ENCODE measurements at regions not wholly inside any gene's neighbourhood (a gene's known extent, or its start where the extent isn't known, plus 50 kb on each side); places are given as distances from the start of the nearest gene placed in this dataset.
A peak's percentile ranks its signal among the peaks of the same experiment; 100 is the strongest.
"Not testable (repeated sequence)": the region's sequence is repeated elsewhere in the genome, so short reads cannot be mapped to it uniquely, and the experiment has no call there.

DNA sequence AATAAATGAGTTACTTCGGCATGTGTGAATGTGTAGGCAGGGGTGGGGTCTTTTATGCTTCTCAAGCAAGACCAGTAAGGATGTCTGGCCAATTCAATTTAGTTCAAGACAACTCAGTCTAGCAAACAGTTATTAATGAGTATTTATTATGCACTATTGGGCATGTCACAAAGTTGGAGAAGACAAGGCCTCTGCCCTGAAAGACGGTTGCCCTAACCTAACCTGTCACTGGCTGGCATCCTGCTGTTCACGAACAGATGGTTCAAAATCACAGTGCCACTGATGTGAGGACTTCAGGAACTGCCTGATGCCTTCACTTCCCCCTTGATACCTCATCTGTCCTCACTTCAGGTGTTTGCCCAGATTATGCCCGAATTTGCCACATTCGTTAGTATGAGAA lies 217.8 kb downstream of the SOX2 start:
- DNase-seq (ENCODE audit: insufficient read length, low spot score) (no peak), FAIRE-seq (no peak)
- no peak for TF ChIP-seq POLR2A (IDR thresholded peaks at IDR 0.05; ENCODE audit: low read depth, low read length)

- no peak for TF ChIP-seq SPI1 (IDR thresholded peaks at IDR 0.05; ENCODE audit: low read depth, low read length)
- TF ChIP-seq POLR2AphosphoS5 (IDR thresholded peaks at IDR 0.05; ENCODE audit: low read depth, low read length): no peak
- no peak for TF ChIP-seq POU2F2 (IDR thresholded peaks at IDR 0.05; ENCODE audit: low read depth, low read length)
- TF ChIP-seq PAX5 (IDR thresholded peaks at IDR 0.05; ENCODE audit: insufficient read depth, low read length, severe bottlenecking): no peak
- TF ChIP-seq TAF1 (IDR thresholded peaks at IDR 0.05; ENCODE audit: low read depth, low read length): no peak
- TF ChIP-seq POLR2A (IDR thresholded peaks at IDR 0.05; ENCODE audit: low read depth, low read length): no peak
- FAIRE-seq (no peak), DNase-seq (ENCODE audit: insufficient read length, low spot score) (no peak)
These were observed 218.4 kb downstream of the SOX2 start for GRCh38 chr3:181930105-181930504.

DNA sequence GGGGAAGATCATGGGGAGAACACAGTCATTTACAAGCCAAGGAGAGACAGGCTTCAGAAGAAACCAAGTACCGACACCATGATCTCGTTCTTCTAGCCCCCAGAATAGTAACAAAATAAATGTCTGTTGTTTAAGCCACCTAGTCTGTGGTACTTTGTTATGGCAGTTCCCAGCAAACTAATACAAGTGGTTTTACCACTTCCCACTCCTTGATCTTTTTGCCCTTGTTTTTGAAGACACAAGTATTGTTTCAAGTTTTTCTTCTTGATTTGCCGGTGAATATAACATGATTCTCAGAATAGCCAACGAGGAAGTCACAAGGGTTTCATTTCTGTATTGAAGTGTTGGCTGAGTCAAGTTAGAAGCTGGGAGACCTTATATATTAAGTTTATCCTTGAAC lies 220.3 kb downstream of the SOX2 start:
- TF ChIP-seq TAF1 (IDR thresholded peaks at IDR 0.05; ENCODE audit: low read depth, low read length): no peak
- no peak for TF ChIP-seq POU2F2 (IDR thresholded peaks at IDR 0.05; ENCODE audit: low read depth, low read length)
- peak; percentile 70 for TF ChIP-seq SPI1 (IDR thresholded peaks at IDR 0.05; ENCODE audit: low read depth, low read length)
- no peak for TF ChIP-seq POLR2AphosphoS5 (IDR thresholded peaks at IDR 0.05; ENCODE audit: low read depth, low read length)
- no peak for TF ChIP-seq POLR2A (IDR thresholded peaks at IDR 0.05; ENCODE audit: low read depth, low read length)
- peak; percentile 89 for FAIRE-seq
- DNase-seq (ENCODE audit: insufficient read length, low spot score): no peak

GRCh38 chr3:181933052-181933618 lies 221.4 kb downstream of the SOX2 start:
- FAIRE-seq: peak; percentile 79
- TF ChIP-seq POU2F2 (IDR thresholded peaks at IDR 0.05; ENCODE audit: low read depth, low read length) (no peak), PAX5 (IDR thresholded peaks at IDR 0.05; ENCODE audit: insufficient read depth, low read length, severe bottlenecking) (no peak), SPI1 (IDR thresholded peaks at IDR 0.05; ENCODE audit: low read depth, low read length) (0 out of 2 replicates have a peak, but pooled peaks have one; percentile 3), POLR2AphosphoS5 (IDR thresholded peaks at IDR 0.05; ENCODE audit: low read depth, low read length) (no peak)
- DNase-seq (ENCODE audit: insufficient read length, low spot score): no peak

DNA sequence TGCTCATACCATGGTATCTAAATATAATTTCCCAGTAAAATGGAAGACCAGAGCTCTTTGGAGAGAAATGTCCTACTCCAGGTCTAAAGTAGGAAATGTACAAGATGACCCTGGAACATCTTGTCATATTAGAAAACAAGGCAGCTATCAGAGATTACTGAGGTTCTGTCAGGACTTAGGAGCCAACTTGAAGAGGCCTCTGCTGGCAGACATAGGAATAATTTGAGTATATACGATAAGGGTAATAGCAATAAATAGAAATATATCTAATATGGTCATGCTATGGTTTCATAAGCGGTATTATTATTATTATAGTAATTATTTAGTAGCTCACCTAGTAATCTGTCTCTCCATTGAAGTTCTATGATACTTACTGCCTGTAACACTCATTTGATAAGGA lies 224.2 kb downstream of the SOX2 start:
- TF ChIP-seq POLR2A (IDR thresholded peaks at IDR 0.05; ENCODE audit: low read depth, low read length): no peak
- TF ChIP-seq PAX5 (IDR thresholded peaks at IDR 0.05; ENCODE audit: insufficient read depth, low read length, severe bottlenecking): no peak
- TF ChIP-seq POLR2AphosphoS5 (IDR thresholded peaks at IDR 0.05; ENCODE audit: low read depth, low read length): no peak
- TF ChIP-seq TAF1 (IDR thresholded peaks at IDR 0.05; ENCODE audit: low read depth, low read length): no peak
- TF ChIP-seq POU2F2 (IDR thresholded peaks at IDR 0.05; ENCODE audit: low read depth, low read length): no peak
- no peak for TF ChIP-seq SPI1 (IDR thresholded peaks at IDR 0.05; ENCODE audit: low read depth, low read length)
- DNase-seq (ENCODE audit: insufficient read length, low spot score) (no peak), FAIRE-seq (no peak)

GRCh38 chr3:181936774-181937173 lies 225.0 kb downstream of the SOX2 start:
- DNase-seq (ENCODE audit: insufficient read length, low spot score) (no peak), FAIRE-seq (peak; percentile 33)
- no peak for TF ChIP-seq POU2F2 (IDR thresholded peaks at IDR 0.05; ENCODE audit: low read depth, low read length)
- no peak for TF ChIP-seq TAF1 (IDR thresholded peaks at IDR 0.05; ENCODE audit: low read depth, low read length)
- TF ChIP-seq POLR2AphosphoS5 (IDR thresholded peaks at IDR 0.05; ENCODE audit: low read depth, low read length): no peak
- TF ChIP-seq SPI1 (IDR thresholded peaks at IDR 0.05; ENCODE audit: low read depth, low read length): no peak
- no peak for TF ChIP-seq POLR2A (IDR thresholded peaks at IDR 0.05; ENCODE audit: low read depth, low read length)
- no peak for TF ChIP-seq PAX5 (IDR thresholded peaks at IDR 0.05; ENCODE audit: insufficient read depth, low read length, severe bottlenecking)

DNA sequence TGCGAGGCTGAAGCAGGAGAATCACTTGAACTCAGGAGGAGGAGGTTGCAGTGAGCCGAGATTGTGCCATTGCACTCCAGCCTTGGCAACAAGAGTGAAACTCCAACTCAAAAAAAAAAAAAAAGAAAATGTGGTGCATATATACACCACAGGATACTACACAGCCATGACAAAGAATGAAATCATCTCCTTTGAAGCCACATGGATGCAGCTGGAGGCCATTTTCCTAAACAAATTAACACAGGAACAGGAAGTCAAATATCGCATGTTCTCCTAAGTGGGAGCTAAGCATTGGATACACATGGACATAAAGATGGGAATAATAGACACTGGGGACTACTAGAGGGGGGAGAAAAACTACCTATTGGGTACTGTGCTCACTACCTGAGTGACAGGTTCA lies 226.9 kb downstream of the SOX2 start:
- peak; percentile 38 for FAIRE-seq
- not testable (repeated sequence) for DNase-seq (ENCODE audit: insufficient read length, low spot score)

DNA sequence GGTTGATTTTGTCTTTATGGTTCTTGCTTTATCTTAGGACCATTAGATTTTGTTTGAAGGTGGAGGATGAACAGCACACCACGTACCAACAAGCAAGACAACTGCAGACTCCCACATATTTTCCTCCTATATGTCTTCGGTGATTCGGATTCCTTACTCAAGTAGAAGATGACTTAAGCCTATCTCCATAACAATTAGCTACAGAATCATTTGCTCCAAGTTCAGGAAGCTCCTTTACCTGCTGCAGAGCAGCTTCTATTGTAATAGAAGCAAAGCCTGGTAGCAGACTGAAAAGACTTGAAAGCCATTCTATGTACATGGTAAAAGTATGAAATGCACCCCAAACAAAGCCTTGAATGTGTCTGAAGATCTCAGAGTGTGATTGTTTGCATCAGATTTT lies 229.0 kb downstream of the SOX2 start:
- FAIRE-seq (no peak), DNase-seq (ENCODE audit: insufficient read length, low spot score) (no peak)
- TF ChIP-seq POLR2A (IDR thresholded peaks at IDR 0.05; ENCODE audit: low read depth, low read length) (no peak), POLR2AphosphoS5 (IDR thresholded peaks at IDR 0.05; ENCODE audit: low read depth, low read length) (no peak), POU2F2 (IDR thresholded peaks at IDR 0.05; ENCODE audit: low read depth, low read length) (no peak), SPI1 (IDR thresholded peaks at IDR 0.05; ENCODE audit: low read depth, low read length) (no peak), PAX5 (IDR thresholded peaks at IDR 0.05; ENCODE audit: insufficient read depth, low read length, severe bottlenecking) (no peak), TAF1 (IDR thresholded peaks at IDR 0.05; ENCODE audit: low read depth, low read length) (no peak)

DNA sequence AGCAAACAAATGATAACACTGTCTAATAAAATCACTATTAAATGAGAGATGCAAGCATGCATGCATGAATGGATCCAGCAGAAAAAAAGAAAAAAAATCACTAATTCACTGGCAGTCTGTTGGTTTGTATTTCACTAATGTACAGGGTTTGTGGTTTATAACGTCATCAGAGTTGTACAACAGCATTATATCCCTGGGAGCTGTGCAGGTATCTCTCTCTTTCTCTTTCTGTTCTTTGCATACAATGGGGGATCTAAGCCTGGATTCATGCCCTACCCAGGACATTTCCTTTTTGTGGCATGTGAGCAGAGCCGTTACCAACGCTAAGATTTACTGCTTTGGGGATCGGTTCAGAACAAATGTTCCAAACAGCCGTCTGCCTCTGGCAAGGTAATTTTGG lies 229.5 kb downstream of the SOX2 start:
- TF ChIP-seq SPI1 (IDR thresholded peaks at IDR 0.05; ENCODE audit: low read depth, low read length): no peak
- no peak for TF ChIP-seq POLR2AphosphoS5 (IDR thresholded peaks at IDR 0.05; ENCODE audit: low read depth, low read length)
- TF ChIP-seq TAF1 (IDR thresholded peaks at IDR 0.05; ENCODE audit: low read depth, low read length): no peak
- TF ChIP-seq POLR2A (IDR thresholded peaks at IDR 0.05; ENCODE audit: low read depth, low read length): no peak
- no peak for TF ChIP-seq POU2F2 (IDR thresholded peaks at IDR 0.05; ENCODE audit: low read depth, low read length)
- TF ChIP-seq PAX5 (IDR thresholded peaks at IDR 0.05; ENCODE audit: insufficient read depth, low read length, severe bottlenecking): no peak
- no peak for DNase-seq (ENCODE audit: insufficient read length, low spot score)
- peak; percentile 74 for FAIRE-seq

GRCh38 chr3:181943285-181943684 lies 231.6 kb downstream of the SOX2 start:
- FAIRE-seq (peak; percentile 56), DNase-seq (ENCODE audit: insufficient read length, low spot score) (no peak)
- no peak for TF ChIP-seq POLR2AphosphoS5 (IDR thresholded peaks at IDR 0.05; ENCODE audit: low read depth, low read length)
- TF ChIP-seq PAX5 (IDR thresholded peaks at IDR 0.05; ENCODE audit: insufficient read depth, low read length, severe bottlenecking): no peak
- TF ChIP-seq POLR2A (IDR thresholded peaks at IDR 0.05; ENCODE audit: low read depth, low read length): no peak
- no peak for TF ChIP-seq SPI1 (IDR thresholded peaks at IDR 0.05; ENCODE audit: low read depth, low read length)
- no peak for TF ChIP-seq POU2F2 (IDR thresholded peaks at IDR 0.05; ENCODE audit: low read depth, low read length)
- TF ChIP-seq TAF1 (IDR thresholded peaks at IDR 0.05; ENCODE audit: low read depth, low read length): no peak
